SK-N-SH (cell line): ENCODE measurements at regions not wholly inside any gene's neighbourhood (a gene's known extent, or its start where the extent isn't known, plus 50 kb on each side); places are given as distances from the start of the nearest gene placed in this dataset.

Source experiments
- CTCF ChIA-PET: fragments of 300-600, 350-600 bp; formaldehyde crosslinking; extraction: SDS; loops from one replicate; lab custom pipeline; 2021; lab: Yijun Ruan, JAX
- POLR2A ChIA-PET: fragments of 350-600 bp; sonication (Branson Sonifier 250); formaldehyde crosslinking; extraction: SDS; loops from one replicate; lab custom pipeline; 2020; ENCODE audit warnings: antibody characterized with exemption, inconsistent platforms; lab: Yijun Ruan, JAX
- DNase-seq: peaks from one replicate; pipeline ENCODE4 v3.0.0; 2012
- H2AFZ ChIP-seq: fragments of 200-600 bp; sonication (generic); 2 replicates; pipeline ENCODE4 v1.8.1; 2016; ENCODE audit warnings: antibody characterized with exemption, mild to moderate bottlenecking, low read depth
- H3F3A ChIP-seq: fragments of 200-600 bp; sonication (generic); replicated peaks from 2 replicates; pipeline ENCODE3; 2016; ENCODE audit warnings: antibody characterized with exemption, mild to moderate bottlenecking; ENCODE audit not compliant: insufficient read depth
- H3K27ac ChIP-seq, 2 experiments: fragments of 200-500 bp in 1 of 2; fragments of 200-600 bp in 1 of 2; sonication (Bioruptor generic) in 1 of 2; sonication (generic), shearing (Covaris generic) in 1 of 2; 2 replicates each; pipeline versions ENCODE4 v1.5.1 to v1.6.1; 2014 to 2016; ENCODE audit warnings: low read depth in 2 of 2, inconsistent platforms in 1 of 2, low read length in 1 of 2, mild to moderate bottlenecking in 1 of 2, mixed read lengths in 1 of 2
- H3K27me3 ChIP-seq: fragments of 200-600 bp; sonication (generic), shearing (Covaris generic); 2 replicates; pipeline ENCODE4 v1.6.1; 2016; ENCODE audit warnings: mixed run types; ENCODE audit not compliant: insufficient read depth
- H3K36me3 ChIP-seq, 2 experiments: fragments of 200-500 bp in 1 of 2; fragments of 200-600 bp in 1 of 2; sonication (Bioruptor generic) in 1 of 2; sonication (generic) in 1 of 2; replicated peaks in 1 of 2; 2 replicates each; pipeline versions ENCODE3 to v1.5.1; 2014 to 2016; ENCODE audit warnings: low read length in 1 of 2, mild to moderate bottlenecking in 1 of 2; ENCODE audit not compliant: insufficient read depth in 2 of 2, control insufficient read depth in 1 of 2
- H3K4me1 ChIP-seq, 2 experiments: fragments of 200-500 bp in 1 of 2; fragments of 200-600 bp in 1 of 2; sonication (Bioruptor generic) in 1 of 2; sonication (generic), shearing (Covaris generic) in 1 of 2; 2 replicates each; pipeline versions ENCODE4 v1.5.1 to v1.6.1; 2014 to 2016; ENCODE audit warnings: low read depth in 1 of 2, low read length in 1 of 2, mixed run types in 1 of 2; ENCODE audit not compliant: insufficient read depth in 2 of 2, control insufficient read depth in 1 of 2
- H3K4me2 ChIP-seq: fragments of 200-600 bp; sonication (generic), shearing (Covaris generic); 2 replicates; pipeline ENCODE4 v1.6.1; 2017; ENCODE audit warnings: mixed run types
- H3K4me3 ChIP-seq, 2 experiments: fragments of 200-500 bp in 1 of 2; fragments of 200-600 bp in 1 of 2; sonication (Bioruptor generic) in 1 of 2; sonication (generic), shearing (Covaris generic) in 1 of 2; 2 replicates each; pipeline versions ENCODE4 v1.5.1 to v1.8.1; 2014 to 2016; ENCODE audit warnings: low read depth in 2 of 2, inconsistent platforms in 1 of 2, low read length in 1 of 2, mild to moderate bottlenecking in 1 of 2, mixed read lengths in 1 of 2, moderate library complexity in 1 of 2
- H3K79me2 ChIP-seq: fragments of 200-600 bp; sonication (generic); 2 replicates; pipeline ENCODE4 v1.8.1; 2017; ENCODE audit warnings: mild to moderate bottlenecking; ENCODE audit not compliant: insufficient read depth
- H3K9ac ChIP-seq: fragments of 200-600 bp; sonication (generic); 2 replicates; pipeline ENCODE4 v1.6.1; 2017; ENCODE audit warnings: mixed run types
- H3K9me2 ChIP-seq: fragments of 200-600 bp; sonication (generic); 2 replicates; pipeline ENCODE4 v1.6.1; 2017; ENCODE audit warnings: mixed run types
- H3K9me3 ChIP-seq: fragments of 200-600 bp; sonication (generic); 2 replicates; pipeline ENCODE4 v1.6.1; 2017; ENCODE audit warnings: mixed run types, mild to moderate bottlenecking, moderate library complexity
- H4K20me1 ChIP-seq: fragments of 200-600 bp; sonication (generic); 2 replicates; pipeline ENCODE4 v1.6.1; 2017; ENCODE audit warnings: mild to moderate bottlenecking, mixed run types; ENCODE audit not compliant: insufficient read depth
- CHD2 ChIP-seq: fragments of 150-350 bp; IDR thresholded peaks from 2 replicates; pipeline ENCODE4 v1.6.1; 2018; ENCODE audit warnings: low read length; ENCODE audit not compliant: partially characterized antibody
- CTCF ChIP-seq: fragments of 200-600 bp; sonication (generic); IDR thresholded peaks from 2 replicates; pipeline ENCODE4 v1.6.1; 2017; ENCODE audit warnings: antibody characterized with exemption, mild to moderate bottlenecking, moderate library complexity
- ELF1 ChIP-seq: IDR thresholded peaks from 2 replicates; pipeline ENCODE4 v1.4.0; 2012
- MAX ChIP-seq: IDR thresholded peaks from 2 replicates; pipeline ENCODE4 v1.4.0; 2012; ENCODE audit warnings: low read depth
- SMC3 ChIP-seq: IDR thresholded peaks from 2 replicates; pipeline ENCODE4 v1.6.1; 2012; ENCODE audit warnings: low read depth, low read length, improper control_type of control experiment
- TEAD4 ChIP-seq: IDR thresholded peaks from 2 replicates; pipeline ENCODE4 v1.4.0; 2012; ENCODE audit warnings: mild to moderate bottlenecking, borderline replicate concordance; ENCODE audit not compliant: insufficient read depth
- USF1 ChIP-seq: IDR thresholded peaks from 2 replicates; pipeline ENCODE4 v1.4.0; 2012; ENCODE audit warnings: low read depth, borderline replicate concordance
- USF2 ChIP-seq: fragments of 150-350 bp; IDR thresholded peaks from 2 replicates; pipeline ENCODE4 v1.6.1; 2017; ENCODE audit warnings: antibody characterized with exemption, low read length, low read depth, borderline replicate concordance
- WGBS: methylation state at CpG from one replicate; pipeline ENCODE4 v1.1.6; 2017; ENCODE audit warnings: low lambda C conversion rate; 5-methylcytosine and 5-hydroxymethylcytosine counted together
- TF ChIP-seq, protein P1 (sequence below): IDR thresholded peaks from 2 replicates; pipeline ENCODE4; 2012

DNA sequence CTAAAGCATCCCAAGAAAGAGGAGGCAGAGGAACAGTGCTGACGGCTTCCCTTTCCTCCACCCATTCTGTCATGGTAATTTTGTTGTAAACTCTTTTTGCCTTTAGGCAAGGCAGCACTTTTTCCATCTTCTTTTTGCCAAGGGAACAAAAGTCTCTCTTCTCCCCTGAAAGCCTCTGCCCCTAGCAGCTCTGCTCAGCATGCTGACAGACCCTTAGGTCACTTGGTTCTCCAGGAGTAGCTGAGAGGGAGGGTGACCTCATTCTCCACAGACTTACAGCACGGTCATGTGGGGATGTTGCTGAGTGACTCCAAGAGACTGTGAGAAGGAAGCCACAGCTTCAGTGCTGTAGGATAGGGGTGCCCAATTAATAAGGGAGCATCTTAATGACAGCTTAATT, 81.1 kb upstream of the RALGAPA2 start:
- CTCF ChIA-PET = interaction anchor here (0.7 to 1.6 kb wide), 5 partner anchors 8 to 128 kb away, joined by 3 to 5 read pairs (median 3); no protein-coding TSS in a partner anchor
- no peaks in the 10 kb centered on the region for H3K9me3 ChIP-seq
- TF ChIP-seq SMC3 (no peak), USF1 (no peak)

DNA sequence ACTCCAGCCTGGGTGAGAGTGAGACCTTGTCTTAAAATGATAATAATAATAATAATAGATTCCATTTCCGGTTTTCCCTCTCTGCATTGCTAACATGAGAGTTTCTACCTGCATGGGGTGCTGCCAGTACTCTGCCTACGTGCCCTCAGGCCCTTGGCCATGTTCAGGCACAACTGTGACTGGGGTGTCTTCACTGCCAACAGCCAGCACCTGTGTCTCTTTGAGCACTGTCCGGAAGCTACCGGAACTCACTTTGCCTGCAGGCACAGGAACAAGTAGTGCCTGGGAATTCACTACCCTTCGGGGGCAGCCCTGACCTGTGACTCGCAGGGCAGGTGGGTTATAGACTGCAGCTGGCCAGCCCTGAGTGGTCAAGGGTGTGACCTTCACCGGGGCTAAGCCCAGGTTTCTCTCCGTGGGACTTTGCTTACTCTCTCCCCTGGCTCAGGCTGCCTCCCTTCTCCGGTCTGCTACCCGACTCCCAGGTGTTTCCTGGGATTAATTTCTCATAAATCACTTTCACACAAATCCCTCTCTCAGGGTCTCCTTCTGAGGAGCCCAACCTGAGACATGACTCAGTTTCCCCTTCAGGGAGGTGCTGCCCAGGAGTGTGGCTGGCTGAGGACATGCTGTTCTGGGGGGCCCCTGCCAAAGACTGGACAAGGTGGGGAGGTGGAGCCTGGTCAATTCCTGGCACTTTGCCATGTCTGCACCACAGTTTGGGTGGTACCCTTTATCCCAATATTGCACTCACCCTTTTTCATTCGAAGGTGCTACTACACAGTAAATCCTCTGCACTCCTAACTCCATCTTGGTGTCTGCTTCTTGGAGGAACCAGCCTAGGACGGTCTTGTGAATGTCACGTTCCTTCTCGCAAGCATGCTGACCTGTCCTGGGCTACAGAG, 79.5 kb upstream of the RALGAPA2 start:
- Histone ChIP-seq H3K4me1 (no peaks in the 10 kb centered on the region), H3K9ac (no peak overlapping the region), H3K27me3 (peaks cover 46% of the 10 kb centered on the region; the same call in 1 of the 2 replicates), H3K4me2 (no peak overlapping the region), H3K36me3 (no peaks in the 10 kb centered on the region), H3F3A (no peaks in the 10 kb centered on the region), H3K4me3 (no peak overlapping the region), H3K9me3 (no peaks in the 10 kb centered on the region), H4K20me1 (no peaks in the 10 kb centered on the region), H2AFZ (no peak overlapping the region), H3K9me2 (no peaks in the 10 kb centered on the region), H3K27ac (no peak overlapping the region), H3K79me2 (no peaks in the 10 kb centered on the region)
- ChIA-PET CTCF (interaction anchor here (1.8 kb wide), 1 partner anchor 46 kb away, joined by 5 read pairs; no protein-coding TSS in a partner anchor), POLR2A (no interaction called here)
- 12% methylated on average over 13 of the region's 14 CpGs for whole genome bisulfite sequencing
- TF ChIP-seq USF2 (no peak), TEAD4 (no peak), ELF1 (no peak), CTCF (no peak), CHD2 (no peak), MAX (no peak)
- TF ChIP-seq, protein P1, sequence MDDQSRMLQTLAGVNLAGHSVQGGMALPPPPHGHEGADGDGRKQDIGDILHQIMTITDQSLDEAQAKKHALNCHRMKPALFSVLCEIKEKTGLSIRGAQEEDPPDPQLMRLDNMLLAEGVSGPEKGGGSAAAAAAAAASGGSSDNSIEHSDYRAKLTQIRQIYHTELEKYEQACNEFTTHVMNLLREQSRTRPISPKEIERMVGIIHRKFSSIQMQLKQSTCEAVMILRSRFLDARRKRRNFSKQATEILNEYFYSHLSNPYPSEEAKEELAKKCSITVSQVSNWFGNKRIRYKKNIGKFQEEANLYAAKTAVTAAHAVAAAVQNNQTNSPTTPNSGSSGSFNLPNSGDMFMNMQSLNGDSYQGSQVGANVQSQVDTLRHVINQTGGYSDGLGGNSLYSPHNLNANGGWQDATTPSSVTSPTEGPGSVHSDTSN = no peak
- DNase-seq = no peak

More for the DNA sequence above, 81.1 kb upstream of the RALGAPA2 start:
- WGBS = 6% methylated on average over 2 of the region's 2 CpGs
- Histone ChIP-seq H3K4me3 (no peak overlapping the region), H3K27ac (no peak overlapping the region), H3K27me3 (peaks cover 56% of the 10 kb centered on the region; the same call in 1 of the 2 replicates), H3K79me2 (no peaks in the 10 kb centered on the region), H3K4me1 (no peaks in the 10 kb centered on the region), H3F3A (no peaks in the 10 kb centered on the region), H3K36me3 (no peaks in the 10 kb centered on the region), H4K20me1 (no peaks in the 10 kb centered on the region), H2AFZ (no peak overlapping the region), H3K4me2 (no peak overlapping the region), H3K9me2 (no peaks in the 10 kb centered on the region), H3K9ac (no peak overlapping the region)
- DNase-seq = no peak
- POLR2A ChIA-PET = no interaction called here
